ENCODE measurements at regions not wholly inside any gene's neighbourhood (a gene's known extent, or its start where the extent isn't known, plus 50 kb on each side); places are given as distances from the start of the nearest gene placed in this dataset.

- no peaks in the 10 kb centered on the region for H3K36me3 ChIP-seq (ENCODE audit: control insufficient read depth in 2 of 2, extremely low read depth in 1 of 2, insufficient read depth in 2 of 2, low read length in 2 of 2)
- intact Hi-C loops (cut with micrococcal nuclease), result no loop called here
- POLR2A ChIA-PET, result no interaction called here
- no peak for TF ChIP-seq CTCF (IDR thresholded peaks at IDR 0.05; ENCODE audit: extremely low read depth in 1 of 2, insufficient read depth in 1 of 2, low read depth in 1 of 2, low read length in 2 of 2)
- no peak for TF ChIP-seq EZH2 (IDR thresholded peaks at IDR 0.05; ENCODE audit: borderline replicate concordance, low read depth, low read length, severe bottlenecking)
- TF ChIP-seq JUN (IDR thresholded peaks at IDR 0.05; ENCODE audit: borderline replicate concordance, insufficient read depth, insufficient read length, low read depth), result no peak
- TF ChIP-seq GATA2 (IDR thresholded peaks at IDR 0.05; ENCODE audit: insufficient read depth, insufficient read length, low read depth, low read length), result no peak
- no peak for TF ChIP-seq MAX (IDR thresholded peaks at IDR 0.05; ENCODE audit: insufficient read depth, insufficient read length)
- H3K79me2 ChIP-seq (ENCODE audit: control insufficient read depth, insufficient read depth, low read length), result no peaks in the 10 kb centered on the region
- no peak overlapping the region for H2AFZ ChIP-seq (ENCODE audit: low read depth, low read length)
- no peak overlapping the region for H3K9ac ChIP-seq (replicated peaks; ENCODE audit: extremely low read depth, insufficient read depth, low read length)
- dilution Hi-C loops (cut with MboI; ENCODE audit: extremely low pct_ligation_motif_present, low sequenced_read_pairs), result no loop called here
- no peaks in the 10 kb centered on the region for H4K20me1 ChIP-seq (replicated peaks; ENCODE audit: control insufficient read depth, extremely low read depth, insufficient read depth, low read length)
- H3K27me3 ChIP-seq (ENCODE audit: control insufficient read depth in 2 of 2, insufficient read depth in 2 of 2, low read length in 2 of 2), result no peaks in the 10 kb centered on the region
- no peak overlapping the region for H3K4me2 ChIP-seq (ENCODE audit: insufficient read depth, low read length)
- CTCF ChIA-PET, result no interaction called here
- H3K9me3 ChIP-seq (replicated peaks; ENCODE audit: control insufficient read depth, insufficient read depth, low read length), result no peaks in the 10 kb centered on the region
- no peaks in the 10 kb centered on the region for H3K9me1 ChIP-seq (replicated peaks; ENCODE audit: control insufficient read depth, extremely low read depth, insufficient read depth, low read length)
- FAIRE-seq (no peak), DNase-seq (ENCODE audit: low read depth, low spot score) (no peak)
- no peaks in the 10 kb centered on the region for H3K4me1 ChIP-seq (ENCODE audit: control insufficient read depth, extremely low read depth, insufficient read depth, low read length)
- no TSS peak for BruUV-seq (replicated peaks)
- H3K27ac ChIP-seq (ENCODE audit: insufficient read depth, low read depth, low read length), result no peak overlapping the region
- no peak overlapping the region for H3K4me3 ChIP-seq (replicated peaks in 1 of 3; ENCODE audit: insufficient read depth in 1 of 3, low read depth in 1 of 3, low read length in 3 of 3)
These were observed 780.0 kb downstream of the DACH1 start for GRCh38 chr13:71087006-71087405.

GRCh38 chr13:71082631-71083030 is 784.4 kb downstream of the DACH1 start:
- no peak overlapping the region for H3K4me3 ChIP-seq (replicated peaks in 1 of 3; ENCODE audit: insufficient read depth in 1 of 3, low read depth in 1 of 3, low read length in 3 of 3)
- no peak overlapping the region for H3K4me2 ChIP-seq (ENCODE audit: insufficient read depth, low read length)
- no peaks in the 10 kb centered on the region for H4K20me1 ChIP-seq (replicated peaks; ENCODE audit: control insufficient read depth, extremely low read depth, insufficient read depth, low read length)
- H3K36me3 ChIP-seq (ENCODE audit: control insufficient read depth in 2 of 2, extremely low read depth in 1 of 2, insufficient read depth in 2 of 2, low read length in 2 of 2), result no peaks in the 10 kb centered on the region
- H3K27me3 ChIP-seq (ENCODE audit: control insufficient read depth in 2 of 2, insufficient read depth in 2 of 2, low read length in 2 of 2), result no peaks in the 10 kb centered on the region
- H3K9me1 ChIP-seq (replicated peaks; ENCODE audit: control insufficient read depth, extremely low read depth, insufficient read depth, low read length), result no peaks in the 10 kb centered on the region
- BruUV-seq (replicated peaks), result no TSS peak
- H2AFZ ChIP-seq (ENCODE audit: low read depth, low read length), result no peak overlapping the region
- H3K9me3 ChIP-seq (replicated peaks; ENCODE audit: control insufficient read depth, insufficient read depth, low read length), result no peaks in the 10 kb centered on the region
- CTCF ChIA-PET, result no interaction called here
- TF ChIP-seq EZH2 (IDR thresholded peaks at IDR 0.05; ENCODE audit: borderline replicate concordance, low read depth, low read length, severe bottlenecking), result no peak
- no peak for TF ChIP-seq MAX (IDR thresholded peaks at IDR 0.05; ENCODE audit: insufficient read depth, insufficient read length)
- no peak for TF ChIP-seq POLR2AphosphoS5 (IDR thresholded peaks at IDR 0.05; ENCODE audit: insufficient read depth, low read depth, low read length)
- TF ChIP-seq FOS (IDR thresholded peaks at IDR 0.05; ENCODE audit: borderline replicate concordance, insufficient read depth, low read length), result no peak
- no peak for TF ChIP-seq MYC (IDR thresholded peaks at IDR 0.05; ENCODE audit: low read depth, low read length)
- TF ChIP-seq JUN (IDR thresholded peaks at IDR 0.05; ENCODE audit: borderline replicate concordance, insufficient read depth, insufficient read length, low read depth), result no peak
- no peak for TF ChIP-seq GATA2 (IDR thresholded peaks at IDR 0.05; ENCODE audit: insufficient read depth, insufficient read length, low read depth, low read length)
- TF ChIP-seq CTCF (IDR thresholded peaks at IDR 0.05; ENCODE audit: extremely low read depth in 1 of 2, insufficient read depth in 1 of 2, low read depth in 1 of 2, low read length in 2 of 2), result no peak
- TF ChIP-seq POLR2A (IDR thresholded peaks at IDR 0.05; ENCODE audit: low read depth, low read length), result no peak
- DNase-seq (ENCODE audit: low read depth, low spot score) (no peak), FAIRE-seq (no peak)
- no peaks in the 10 kb centered on the region for H3K79me2 ChIP-seq (ENCODE audit: control insufficient read depth, insufficient read depth, low read length)
- no peaks in the 10 kb centered on the region for H3K4me1 ChIP-seq (ENCODE audit: control insufficient read depth, extremely low read depth, insufficient read depth, low read length)
- H3K27ac ChIP-seq (ENCODE audit: insufficient read depth, low read depth, low read length), result no peak overlapping the region
- no peak overlapping the region for H3K9ac ChIP-seq (replicated peaks; ENCODE audit: extremely low read depth, insufficient read depth, low read length)
- intact Hi-C loops (cut with micrococcal nuclease) (no loop called here), dilution Hi-C loops (cut with MboI; ENCODE audit: extremely low pct_ligation_motif_present, low sequenced_read_pairs) (no loop called here)
- POLR2A ChIA-PET, result no interaction called here
